ENCODE measurements at regions not wholly inside any gene's neighbourhood (a gene's known extent, or its start where the extent isn't known, plus 50 kb on each side); places are given as distances from the start of the nearest gene placed in this dataset.
"Not testable (repeated sequence)": the region's sequence is repeated elsewhere in the genome, so short reads cannot be mapped to it uniquely, and the experiment has no call there.

- DNase-seq, result no peak
Observed at GRCh38 chr10:2049560-2049959, 312.2 kb upstream of the ADARB2 start.

GRCh38 chr10:2048337-2048973, 311.1 kb upstream of the ADARB2 start:
- DNase-seq, result no peak

GRCh38 chr10:2047679-2048078, 310.4 kb upstream of the ADARB2 start:
- DNase-seq, result no peak

GRCh38 chr10:2043379-2043778, 306.1 kb upstream of the ADARB2 start:
- no peak for DNase-seq

GRCh38 chr10:2038036-2038435, 300.7 kb upstream of the ADARB2 start:
- DNase-seq, result no peak

GRCh38 chr10:2037246-2037645, 299.9 kb upstream of the ADARB2 start:
- no peak for DNase-seq

GRCh38 chr10:2036209-2036608, 298.9 kb upstream of the ADARB2 start:
- DNase-seq, result no peak

- no peak for DNase-seq
Observed at GRCh38 chr10:2030046-2030445, 292.7 kb upstream of the ADARB2 start.

GRCh38 chr10:2026936-2027335, 289.6 kb upstream of the ADARB2 start:
- DNase-seq, result no peak

GRCh38 chr10:2024750-2025149, 287.4 kb upstream of the ADARB2 start:
- not testable (repeated sequence) for DNase-seq

- DNase-seq, result no peak
Observed at GRCh38 chr10:2023687-2024086, 286.4 kb upstream of the ADARB2 start.

GRCh38 chr10:2022401-2022800, 285.1 kb upstream of the ADARB2 start:
- no peak for DNase-seq

- DNase-seq, result no peak
Observed at GRCh38 chr10:2020836-2021235, 283.5 kb upstream of the ADARB2 start.

GRCh38 chr10:2019803-2020202, 282.5 kb upstream of the ADARB2 start:
- no peak for DNase-seq

GRCh38 chr10:2019281-2019680, 282.0 kb upstream of the ADARB2 start:
- no peak for DNase-seq

GRCh38 chr10:2014541-2014940, 277.2 kb upstream of the ADARB2 start:
- DNase-seq, result no peak

- no peak for DNase-seq
Observed at GRCh38 chr10:2012209-2012608, 274.9 kb upstream of the ADARB2 start.

GRCh38 chr10:2011106-2011716, 273.9 kb upstream of the ADARB2 start:
- DNase-seq, result no peak

GRCh38 chr10:2005546-2005945, 268.2 kb upstream of the ADARB2 start:
- DNase-seq, result no peak

GRCh38 chr10:1992930-1993329, 255.6 kb upstream of the ADARB2 start:
- no peak for DNase-seq

- DNase-seq, result no peak
Observed at GRCh38 chr10:1989090-1989489, 251.8 kb upstream of the ADARB2 start.

- DNase-seq, result no peak
Observed at GRCh38 chr10:1981976-1982375, 244.7 kb upstream of the ADARB2 start.

- DNase-seq, result no peak
Observed at GRCh38 chr10:1980459-1980858, 243.1 kb upstream of the ADARB2 start.

- DNase-seq, result no peak
Observed at GRCh38 chr10:1978584-1978983, 241.3 kb upstream of the ADARB2 start.

- no peak for DNase-seq
Observed at GRCh38 chr10:1977461-1977860, 240.1 kb upstream of the ADARB2 start.
